Thyroid gland (tissue), 4 donors: ENCODE measurements at regions not wholly inside any gene's neighbourhood (a gene's known extent, or its start where the extent isn't known, plus 50 kb on each side); places are given as distances from the start of the nearest gene placed in this dataset.
"Not testable (repeated sequence)": the region's sequence is repeated elsewhere in the genome, so short reads cannot be mapped to it uniquely, and the experiment has no call there.

Experiments used
- POLR2A ChIP-seq, 2 donors: fragments of 450-650 bp; IDR thresholded peaks; one replicate each; pipeline ENCODE4 v1.6.1; 2017; ENCODE audit warnings: antibody characterized with exemption in 2 of 2, mild to moderate bottlenecking in 2 of 2, moderate library complexity in 1 of 2
- TF ChIP-seq, protein P1 (sequence below), 6 experiments: fragments of 200-600 bp in 3 of 6; fragments of 450-650 bp in 3 of 6; sonication (generic) in 3 of 6; IDR thresholded peaks; one replicate each; pipeline ENCODE4 v1.5.1; 2016 to 2019; ENCODE audit warnings: antibody characterized with exemption in 6 of 6, mild to moderate bottlenecking in 2 of 6, inconsistent platforms in 1 of 6, moderate library complexity in 1 of 6

- TF ChIP-seq, protein P1, sequence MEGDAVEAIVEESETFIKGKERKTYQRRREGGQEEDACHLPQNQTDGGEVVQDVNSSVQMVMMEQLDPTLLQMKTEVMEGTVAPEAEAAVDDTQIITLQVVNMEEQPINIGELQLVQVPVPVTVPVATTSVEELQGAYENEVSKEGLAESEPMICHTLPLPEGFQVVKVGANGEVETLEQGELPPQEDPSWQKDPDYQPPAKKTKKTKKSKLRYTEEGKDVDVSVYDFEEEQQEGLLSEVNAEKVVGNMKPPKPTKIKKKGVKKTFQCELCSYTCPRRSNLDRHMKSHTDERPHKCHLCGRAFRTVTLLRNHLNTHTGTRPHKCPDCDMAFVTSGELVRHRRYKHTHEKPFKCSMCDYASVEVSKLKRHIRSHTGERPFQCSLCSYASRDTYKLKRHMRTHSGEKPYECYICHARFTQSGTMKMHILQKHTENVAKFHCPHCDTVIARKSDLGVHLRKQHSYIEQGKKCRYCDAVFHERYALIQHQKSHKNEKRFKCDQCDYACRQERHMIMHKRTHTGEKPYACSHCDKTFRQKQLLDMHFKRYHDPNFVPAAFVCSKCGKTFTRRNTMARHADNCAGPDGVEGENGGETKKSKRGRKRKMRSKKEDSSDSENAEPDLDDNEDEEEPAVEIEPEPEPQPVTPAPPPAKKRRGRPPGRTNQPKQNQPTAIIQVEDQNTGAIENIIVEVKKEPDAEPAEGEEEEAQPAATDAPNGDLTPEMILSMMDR (IDR thresholded peaks at IDR 0.05): not testable (repeated sequence)
- TF ChIP-seq POLR2A (IDR thresholded peaks at IDR 0.05): not testable (repeated sequence)
Observed at GRCh38 chr3:18976102-18976501, 172.2 kb upstream of the KCNH8 start.
